HEK293 (cell line): ENCODE measurements at regions not wholly inside any gene's neighbourhood (a gene's known extent, or its start where the extent isn't known, plus 50 kb on each side); places are given as distances from the start of the nearest gene placed in this dataset.

Source experiments
- CTCF ChIA-PET: fragments of 350-600 bp; formaldehyde crosslinking; extraction: SDS; loops from one replicate; lab custom pipeline; 2021; ENCODE audit warnings: antibody characterized with exemption; lab: Yijun Ruan, JAX
- POLR2A ChIA-PET: fragments of 300-600 bp; formaldehyde crosslinking; extraction: SDS; loops from one replicate; lab custom pipeline; 2020; ENCODE audit warnings: antibody characterized with exemption, inconsistent platforms; lab: Yijun Ruan, JAX
- H3K27ac ChIP-seq: fragments of 200-500 bp; sonication (Bioruptor generic); 2 replicates; pipeline ENCODE4 v1.5.1; 2014; ENCODE audit warnings: low read depth, low read length, control low read depth, inconsistent platforms; ENCODE audit errors: extremely low read depth
- H3K36me3 ChIP-seq, 2 experiments: fragments of 200-500 bp in 1 of 2; sonication (Bioruptor generic) in 1 of 2; 1 replicate in 1 of 2; 2 replicates in 1 of 2; pipeline ENCODE4 v1.5.1; 2014 to 2017; ENCODE audit warnings: inconsistent platforms in 2 of 2, low read length in 2 of 2; ENCODE audit not compliant: control insufficient read depth in 2 of 2, insufficient read depth in 1 of 2
- H3K4me1 ChIP-seq: fragments of 200-500 bp; sonication (Bioruptor generic); 2 replicates; pipeline ENCODE4 v1.5.1; 2014; ENCODE audit warnings: mild to moderate bottlenecking, low read length, inconsistent platforms; ENCODE audit not compliant: control insufficient read depth, insufficient read depth
- H3K4me3 ChIP-seq: 2 replicates; pipeline ENCODE4 v1.5.1; 2011; ENCODE audit warnings: low read depth, mild to moderate bottlenecking, control low read depth, low read length, moderate library complexity
- H3K9me3 ChIP-seq: fragments of 200-500 bp; sonication (Bioruptor generic); 2 replicates; pipeline ENCODE4 v1.5.1; 2014; ENCODE audit warnings: low read depth, low read length, inconsistent platforms; ENCODE audit not compliant: control insufficient read depth, insufficient read depth
- BCL11A ChIP-seq: fragments of 450-650 bp; formaldehyde crosslinking; IDR thresholded peaks from 2 replicates; pipeline ENCODE4 v1.5.1; 2016; ENCODE audit warnings: low read depth, missing biosample characterization, missing genetic modification characterization
- FEZF1 ChIP-seq: fragments of 450-650 bp; formaldehyde crosslinking; IDR thresholded peaks from 2 replicates; pipeline ENCODE4 v1.5.1; 2016; ENCODE audit warnings: missing biosample characterization, missing genetic modification characterization
- PATZ1 ChIP-seq: fragments of 450-650 bp; formaldehyde crosslinking; IDR thresholded peaks from 2 replicates; pipeline ENCODE4 v1.5.1; 2016; ENCODE audit warnings: missing biosample characterization, missing genetic modification characterization
- PRDM1 ChIP-seq: fragments of 450-650 bp; formaldehyde crosslinking; IDR thresholded peaks from 2 replicates; pipeline ENCODE4; 2016; ENCODE audit warnings: missing biosample characterization, missing genetic modification characterization
- RBAK ChIP-seq: fragments of 450-650 bp; formaldehyde crosslinking; IDR thresholded peaks from 2 replicates; pipeline ENCODE4 v1.5.1; 2016; ENCODE audit warnings: missing biosample characterization, missing genetic modification characterization
- SETDB1 ChIP-seq: IDR thresholded peaks from one replicate; pipeline ENCODE4 v1.6.1; 2017; ENCODE audit warnings: mild to moderate bottlenecking, low read length, moderate library complexity, mixed read lengths; ENCODE audit not compliant: insufficient read length
- SP2 ChIP-seq: fragments of 450-650 bp; formaldehyde crosslinking; IDR thresholded peaks from 2 replicates; pipeline ENCODE4 v1.5.1; 2016; ENCODE audit warnings: missing biosample characterization, missing genetic modification characterization
- WT1 ChIP-seq: fragments of 450-650 bp; formaldehyde crosslinking; IDR thresholded peaks from 2 replicates; pipeline ENCODE4 v1.5.1; 2016; ENCODE audit warnings: missing biosample characterization, missing genetic modification characterization
- ZBTB7A ChIP-seq: fragments of 450-650 bp; formaldehyde crosslinking; IDR thresholded peaks from 2 replicates; pipeline ENCODE4 v1.5.1; 2016; ENCODE audit warnings: low read depth, missing biosample characterization, missing genetic modification characterization
- ZNF112 ChIP-seq: fragments of 450-650 bp; formaldehyde crosslinking; IDR thresholded peaks from 2 replicates; pipeline ENCODE4 v1.5.0; 2017; ENCODE audit warnings: missing biosample characterization, missing genetic modification characterization
- ZNF114 ChIP-seq: fragments of 450-650 bp; formaldehyde crosslinking; IDR thresholded peaks from 2 replicates; pipeline ENCODE4 v1.5.0; 2017; ENCODE audit warnings: missing biosample characterization, missing genetic modification characterization
- ZNF2 ChIP-seq: fragments of 450-650 bp; formaldehyde crosslinking; IDR thresholded peaks from 2 replicates; pipeline ENCODE4 v1.5.1; 2016; ENCODE audit warnings: missing biosample characterization, missing genetic modification characterization
- ZNF248 ChIP-seq: fragments of 450-650 bp; formaldehyde crosslinking; IDR thresholded peaks from 2 replicates; pipeline ENCODE4 v1.5.1; 2017; ENCODE audit warnings: missing biosample characterization, missing genetic modification characterization
- ZNF266 ChIP-seq: fragments of 450-650 bp; formaldehyde crosslinking; IDR thresholded peaks from 2 replicates; pipeline ENCODE4 v1.5.1; 2016; ENCODE audit warnings: missing biosample characterization, missing genetic modification characterization, low read depth
- ZNF311 ChIP-seq: fragments of 450-650 bp; formaldehyde crosslinking; IDR thresholded peaks from 2 replicates; pipeline ENCODE4 v1.5.1; 2017; ENCODE audit warnings: missing biosample characterization, missing genetic modification characterization, borderline replicate concordance
- ZNF341 ChIP-seq: fragments of 450-650 bp; formaldehyde crosslinking; IDR thresholded peaks from 2 replicates; pipeline ENCODE4; 2016; ENCODE audit warnings: low read depth, missing biosample characterization, missing genetic modification characterization
- ZNF37A ChIP-seq: fragments of 450-650 bp; IDR thresholded peaks from 2 replicates; pipeline ENCODE4 v1.5.1; 2018; ENCODE audit warnings: missing biosample characterization, missing genetic modification characterization
- ZNF521 ChIP-seq: fragments of 450-650 bp; formaldehyde crosslinking; IDR thresholded peaks from 2 replicates; pipeline ENCODE4 v1.5.1; 2017; ENCODE audit warnings: missing biosample characterization, mild to moderate bottlenecking, missing genetic modification characterization
- ZNF530 ChIP-seq: fragments of 450-650 bp; formaldehyde crosslinking; IDR thresholded peaks from 2 replicates; pipeline ENCODE4 v1.5.1; 2016; ENCODE audit warnings: low read depth, missing biosample characterization, missing genetic modification characterization
- ZNF677 ChIP-seq: fragments of 450-650 bp; IDR thresholded peaks from 2 replicates; pipeline ENCODE4 v1.5.0; 2018; ENCODE audit warnings: missing biosample characterization, mild to moderate bottlenecking, missing genetic modification characterization, moderate library complexity
- ZNF747 ChIP-seq: fragments of 450-650 bp; formaldehyde crosslinking; IDR thresholded peaks from 2 replicates; pipeline ENCODE4 v1.5.1; 2016; ENCODE audit warnings: missing biosample characterization, missing genetic modification characterization
- ZNF768 ChIP-seq: fragments of 450-650 bp; formaldehyde crosslinking; IDR thresholded peaks from 2 replicates; pipeline ENCODE4 v1.5.1; 2018; ENCODE audit warnings: missing biosample characterization, mild to moderate bottlenecking, missing genetic modification characterization
- ZNF785 ChIP-seq: fragments of 450-650 bp; formaldehyde crosslinking; IDR thresholded peaks from 2 replicates; pipeline ENCODE4 v1.5.1; 2016; ENCODE audit warnings: missing biosample characterization, missing genetic modification characterization
- TF ChIP-seq, protein P1 (sequence below): sonication (generic); formaldehyde crosslinking; IDR thresholded peaks from 2 replicates; pipeline ENCODE4 v1.8.1; 2022; ENCODE audit warnings: mild to moderate bottlenecking, moderate library complexity, missing genetic modification reagents

- POLR2A ChIA-PET, result no interaction called here
- Histone ChIP-seq H3K9me3 (no peaks in the 10 kb centered on the region), H3K27ac (no peak overlapping the region), H3K4me3 (no peak overlapping the region), H3K36me3 (no peaks in the 10 kb centered on the region), H3K4me1 (no peaks in the 10 kb centered on the region)
- TF ChIP-seq PRDM1 (tag by site-specific recombination), result no peak
- TF ChIP-seq, protein P1, sequence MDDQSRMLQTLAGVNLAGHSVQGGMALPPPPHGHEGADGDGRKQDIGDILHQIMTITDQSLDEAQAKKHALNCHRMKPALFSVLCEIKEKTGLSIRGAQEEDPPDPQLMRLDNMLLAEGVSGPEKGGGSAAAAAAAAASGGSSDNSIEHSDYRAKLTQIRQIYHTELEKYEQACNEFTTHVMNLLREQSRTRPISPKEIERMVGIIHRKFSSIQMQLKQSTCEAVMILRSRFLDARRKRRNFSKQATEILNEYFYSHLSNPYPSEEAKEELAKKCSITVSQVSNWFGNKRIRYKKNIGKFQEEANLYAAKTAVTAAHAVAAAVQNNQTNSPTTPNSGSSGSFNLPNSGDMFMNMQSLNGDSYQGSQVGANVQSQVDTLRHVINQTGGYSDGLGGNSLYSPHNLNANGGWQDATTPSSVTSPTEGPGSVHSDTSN (CRISPR knock-in tag), result no peak
- TF ChIP-seq ZNF248 (tag by site-specific recombination), result no peak
- no peak for TF ChIP-seq FEZF1 (tag by site-specific recombination)
- TF ChIP-seq ZNF341 (tag by site-specific recombination), result no peak
- no peak for TF ChIP-seq ZNF2
- CTCF ChIA-PET, result interaction anchor here (0.5 to 1.4 kb wide), 2 partner anchors 9 to 1271 kb away, joined by 4 to 5 read pairs; no protein-coding TSS in a partner anchor
Measured at GRCh38 chr7:145902123-145902522, 214.5 kb upstream of the CNTNAP2 start.

- CTCF ChIA-PET, result no interaction called here
- no peak overlapping the region for H3K4me3 ChIP-seq
- TF ChIP-seq RBAK (tag by site-specific recombination) (no peak), ZNF747 (tag by site-specific recombination) (no peak), BCL11A (tag by site-specific recombination) (no peak), WT1 (tag by site-specific recombination) (no peak), ZNF768 (tag by site-specific recombination) (no peak), SP2 (no peak), ZNF785 (tag by site-specific recombination) (no peak), ZNF112 (no peak), ZNF266 (tag by site-specific recombination) (no peak), PATZ1 (tag by site-specific recombination) (no peak), ZNF677 (tag by site-specific recombination) (no peak), ZNF530 (no peak), SETDB1 (no peak), ZBTB7A (tag by site-specific recombination) (no peak), ZNF521 (tag by site-specific recombination) (no peak), ZNF311 (no peak), ZNF37A (tag by site-specific recombination) (no peak), ZNF114 (tag by site-specific recombination) (no peak)
- no peaks in the 10 kb centered on the region for H3K36me3 ChIP-seq
- H3K27ac ChIP-seq, result no peak overlapping the region
- POLR2A ChIA-PET, result no interaction called here
- no peaks in the 10 kb centered on the region for H3K4me1 ChIP-seq
- no peaks in the 10 kb centered on the region for H3K9me3 ChIP-seq
Measured at GRCh38 chr7:145899938-145900337, 216.7 kb upstream of the CNTNAP2 start.
